HepG2 (cell line): ENCODE measurements at regions not wholly inside any gene's neighbourhood (a gene's known extent, or its start where the extent isn't known, plus 50 kb on each side); places are given as distances from the start of the nearest gene placed in this dataset.

Experiments used
- ATAC-seq: fragments of 200-7000 bp; cut with Tn5 transposase; 3 replicates; pipeline ENCODE4 v1.9.1; 2020; ENCODE audit warnings: mild to moderate bottlenecking, moderate library complexity
- BruUV-seq: library from RNA; stranded (reverse); fragments of 400-500 nt; replicated peaks from 2 replicates; lab custom pipeline; 2021; lab: Mats Ljungman, UMichigan
- CTCF ChIA-PET: fragments of 300-600 bp; formaldehyde crosslinking; extraction: SDS; loops from one replicate; lab custom pipeline; 2021; ENCODE audit warnings: low total read pairs, inconsistent platforms, low intra/inter-chr PET ratio; lab: Yijun Ruan, JAX
- POLR2A ChIA-PET: fragments of 350-600 bp; sonication (Branson Sonifier 250); formaldehyde crosslinking; loops from one replicate; lab custom pipeline; 2020; ENCODE audit warnings: antibody characterized with exemption, inconsistent platforms; lab: Yijun Ruan, JAX
- DNase-seq: peaks from one replicate; pipeline ENCODE4 v3.0.0-alpha.2; 2015; ENCODE audit warnings: low spot score
- FAIRE-seq: peaks from 3 replicates; lab custom pipeline; 2011; peaks lifted over from hg19 to GRCh38; lab: Jason Lieb, UNC
- H2AFZ ChIP-seq: one replicate; pipeline ENCODE4 v1.6.1; 2011; ENCODE audit warnings: low read length, inconsistent platforms
- H3K27ac ChIP-seq: fragments of 300-600 bp; 3 replicates; pipeline ENCODE4 v1.8.0; 2011; ENCODE audit warnings: mixed run types, mild to moderate bottlenecking, mixed read lengths, low read length, inconsistent platforms; ENCODE audit not compliant: insufficient read depth; ENCODE audit errors: extremely low read length
- H3K27me3 ChIP-seq, 2 experiments: fragments of 200-600 bp in 1 of 2; 2 replicates in 1 of 2; 3 replicates in 1 of 2; pipeline versions ENCODE4 v1.6.0 to v1.8.0; 2011; ENCODE audit warnings: low read length in 2 of 2, mild to moderate bottlenecking in 2 of 2, moderate library complexity in 2 of 2, inconsistent platforms in 1 of 2; ENCODE audit not compliant: insufficient read depth in 2 of 2, control insufficient read depth in 1 of 2
- H3K36me3 ChIP-seq, 2 experiments: fragments of 200-600 bp in 1 of 2; replicated peaks in 1 of 2; 2 replicates in 1 of 2; 3 replicates in 1 of 2; pipeline versions ENCODE4 v1.5.1 to v1.8.0; 2011; ENCODE audit warnings: low read length in 2 of 2, inconsistent platforms in 1 of 2; ENCODE audit not compliant: insufficient read depth in 2 of 2, control insufficient read depth in 1 of 2
- H3K4me1 ChIP-seq: 2 replicates; pipeline ENCODE4 v1.5.1; 2012; ENCODE audit warnings: low read length, inconsistent platforms; ENCODE audit not compliant: insufficient read depth
- H3K4me2 ChIP-seq: 2 replicates; pipeline ENCODE4 v1.6.0; 2011; ENCODE audit warnings: low read depth, low read length, inconsistent platforms
- H3K4me3 ChIP-seq, 3 experiments: fragments of 200-600 bp in 1 of 3; sonication (generic), shearing (Covaris generic) in 1 of 3; replicated peaks in 1 of 3; 2 replicates each; pipeline ENCODE4 v1.5.1; 2011 to 2016; ENCODE audit warnings: low read length in 3 of 3, inconsistent platforms in 2 of 3, low read depth in 2 of 3, mild to moderate bottlenecking in 2 of 3, control low read depth in 1 of 3, mixed read lengths in 1 of 3; ENCODE audit not compliant: insufficient read depth in 1 of 3
- H3K79me2 ChIP-seq: one replicate; pipeline ENCODE4 v1.6.1; 2011; ENCODE audit warnings: low read length, inconsistent platforms; ENCODE audit not compliant: insufficient read depth
- H3K9ac ChIP-seq: 2 replicates; pipeline ENCODE4 v1.6.0; 2011; ENCODE audit warnings: mild to moderate bottlenecking, low read depth, low read length, inconsistent platforms; ENCODE audit not compliant: insufficient read depth
- H3K9me3 ChIP-seq: 2 replicates; pipeline ENCODE4 v1.5.1; 2012; ENCODE audit warnings: mild to moderate bottlenecking, low read length
- H4K20me1 ChIP-seq: 2 replicates; pipeline ENCODE4 v1.6.0; 2011; ENCODE audit warnings: inconsistent platforms, mild to moderate bottlenecking, low read length, moderate library complexity; ENCODE audit not compliant: insufficient read depth
- ATM ChIP-seq: fragments of 450-650 bp; IDR thresholded peaks from 2 replicates; pipeline ENCODE4 v1.7.1; 2017; ENCODE audit warnings: mild to moderate bottlenecking, borderline replicate concordance
- GABPA ChIP-seq, 2 experiments: IDR thresholded peaks; 2 replicates each; pipeline ENCODE4 v1.6.1; 2011 to 2016; ENCODE audit warnings: low read depth in 2 of 2, low read length in 1 of 2, missing biosample characterization in 1 of 2, missing genetic modification characterization in 1 of 2
- HNF4A ChIP-seq: sonication (generic); formaldehyde crosslinking; IDR thresholded peaks from 2 replicates; pipeline ENCODE4 v1.4.0; 2020; ENCODE audit warnings: missing genetic modification reagents
- HNRNPUL1 ChIP-seq: fragments of 200-400 bp; formaldehyde crosslinking; IDR thresholded peaks from 2 replicates; pipeline ENCODE4 v1.6.1; 2017; ENCODE audit warnings: low read depth, mild to moderate bottlenecking, low read length, moderate library complexity
- MTA1 ChIP-seq: sonication (generic); formaldehyde crosslinking; IDR thresholded peaks from 2 replicates; pipeline ENCODE4 v1.4.0; 2020; ENCODE audit warnings: missing genetic modification reagents, mild to moderate bottlenecking, borderline replicate concordance
- MXD1 ChIP-seq: sonication (generic); formaldehyde crosslinking; IDR thresholded peaks from 2 replicates; pipeline ENCODE4 v1.4.0; 2020; ENCODE audit warnings: mild to moderate bottlenecking, missing genetic modification reagents
- NFYC ChIP-seq: IDR thresholded peaks from 2 replicates; pipeline ENCODE4 v1.6.1; 2016; ENCODE audit warnings: missing genetic modification reagents, missing compliant biosample characterization
- PRPF4 ChIP-seq: fragments of 200-400 bp; formaldehyde crosslinking; IDR thresholded peaks from 2 replicates; pipeline ENCODE4 v1.6.1; 2016; ENCODE audit warnings: low read length, low read depth; ENCODE audit not compliant: poor library complexity, severe bottlenecking
- RFX1 ChIP-seq: fragments of 450-650 bp; IDR thresholded peaks from 2 replicates; pipeline ENCODE4 v1.6.1; 2017
- SIN3B ChIP-seq: fragments of 150-350 bp; IDR thresholded peaks from 2 replicates; pipeline ENCODE4 v1.6.1; 2014; ENCODE audit warnings: low read length
- SMAD1 ChIP-seq: sonication (generic); formaldehyde crosslinking; IDR thresholded peaks from 2 replicates; pipeline ENCODE4 v1.4.0; 2020; ENCODE audit warnings: missing genetic modification reagents, low read depth, mild to moderate bottlenecking, borderline replicate concordance
- SP5 ChIP-seq: IDR thresholded peaks from 2 replicates; pipeline ENCODE4 v1.6.1; 2016; ENCODE audit warnings: low read depth, borderline replicate concordance
- TFE3 ChIP-seq: IDR thresholded peaks from 2 replicates; pipeline ENCODE4 v1.6.1; 2016
- ZBTB33 ChIP-seq: sonication (generic); formaldehyde crosslinking; IDR thresholded peaks from 2 replicates; pipeline ENCODE4 v1.4.0; 2020; ENCODE audit warnings: missing genetic modification reagents
- ZMYM3 ChIP-seq: sonication (generic); formaldehyde crosslinking; IDR thresholded peaks from 2 replicates; pipeline ENCODE4 v1.5.1; 2020; ENCODE audit warnings: mild to moderate bottlenecking, missing genetic modification reagents
- ZNF124 ChIP-seq: sonication (generic); formaldehyde crosslinking; IDR thresholded peaks from 2 replicates; pipeline ENCODE4 v1.4.0; 2020; ENCODE audit warnings: missing genetic modification reagents
- ZNF275 ChIP-seq: sonication (generic); formaldehyde crosslinking; IDR thresholded peaks from 2 replicates; pipeline ENCODE4 v1.8.0; 2022; ENCODE audit warnings: missing genetic modification reagents, mild to moderate bottlenecking, inconsistent platforms, borderline replicate concordance
- ZNF501 ChIP-seq: sonication (generic); formaldehyde crosslinking; IDR thresholded peaks from 2 replicates; pipeline ENCODE4 v1.5.1; 2020; ENCODE audit warnings: mild to moderate bottlenecking, moderate library complexity, missing genetic modification reagents
- ZNF768 ChIP-seq: sonication (generic); formaldehyde crosslinking; IDR thresholded peaks from 2 replicates; pipeline ENCODE4 v1.4.0; 2020; ENCODE audit warnings: missing genetic modification reagents
- ZNF780A ChIP-seq: sonication (generic); formaldehyde crosslinking; IDR thresholded peaks from 2 replicates; pipeline ENCODE4 v1.8.0; 2022; ENCODE audit warnings: mild to moderate bottlenecking, missing genetic modification reagents, moderate library complexity
- WGBS: methylation state at CpG from one replicate; pipeline ENCODE4 v1.1.6; 2017; ENCODE audit warnings: low lambda C conversion rate; 5-methylcytosine and 5-hydroxymethylcytosine counted together
- in situ Hi-C: cut with HindIII; loops from 2 replicates; pipeline ENCODE4 v1.10.0; 2017; ENCODE audit warnings: low pct_unique_long_range_greater_than_20kb; ENCODE audit not compliant: extremely low pct_ligation_motif_present
- intact Hi-C: fragments of 100-400 bp; cut with micrococcal nuclease; formaldehyde crosslinking; loops from one replicate; pipeline ENCODE4 v1.10.0; 2022; ENCODE audit not compliant: unreplicated experiment

- TF ChIP-seq SMAD1 (CRISPR knock-in tag) (no peak), SIN3B (no peak), SP5 (CRISPR knock-in tag) (no peak), NFYC (CRISPR knock-in tag) (no peak), ZNF768 (no peak), ZNF124 (CRISPR knock-in tag) (0 out of 2 replicates have a peak, but pooled peaks have one; percentile 4), MTA1 (CRISPR knock-in tag) (no peak), ZNF275 (0 out of 2 replicates have a peak, but pooled peaks have one; percentile 44), HNRNPUL1 (no peak), PRPF4 (no peak)
Measured at GRCh38 chr20:47429409-47429808, 72.3 kb upstream of the NCOA3 start (continued).

GRCh38 chr20:47430862-47431588 lies 70.7 kb upstream of the NCOA3 start:
- no peak for FAIRE-seq
- Histone ChIP-seq H3K27ac (no peak overlapping the region), H4K20me1 (no peaks in the 10 kb centered on the region), H3K4me1 (peaks cover 67% of the 10 kb centered on the region), H3K79me2 (no peaks in the 10 kb centered on the region), H2AFZ (no peak overlapping the region), H3K9me3 (peaks cover 21% of the 10 kb centered on the region), H3K36me3 (no peaks in the 10 kb centered on the region), H3K9ac (no peak overlapping the region), H3K4me2 (no peak overlapping the region), H3K27me3 (no peaks in the 10 kb centered on the region), H3K4me3 (no peak overlapping the region)
- 84% methylated on average over 5 of the region's 5 CpGs for WGBS
- ATAC-seq, result no peak
- intact Hi-C loops (no loop called here), in situ Hi-C loops (no loop called here)
- BruUV-seq, result no TSS peak
- POLR2A ChIA-PET, result interaction anchor here (1.5 to 1.6 kb wide), 2 partner anchors 10 to 47 kb away, joined by 3 to 4 read pairs; no protein-coding TSS in a partner anchor
- CTCF ChIA-PET, result no interaction called here
- DNase-seq, result no peak
- TF ChIP-seq ZBTB33 (CRISPR knock-in tag) (no peak), HNF4A (CRISPR knock-in tag) (peak; percentile 41; the same call in 1 of the 2 replicates), RFX1 (no peak), MXD1 (CRISPR knock-in tag) (no peak), ZNF501 (no peak), ZNF780A (CRISPR knock-in tag) (no peak), TFE3 (CRISPR knock-in tag) (no peak), GABPA (IDR thresholded peaks at IDR 0.05; ENCODE audit: low read depth, low read length) (no peak), GABPA (CRISPR knock-in tag; IDR thresholded peaks at IDR 0.05; ENCODE audit: low read depth) (no peak), ATM (no peak), ZMYM3 (CRISPR knock-in tag) (no peak)
